ENCODE measurements at regions not wholly inside any gene's neighbourhood (a gene's known extent, or its start where the extent isn't known, plus 50 kb on each side); places are given as distances from the start of the nearest gene placed in this dataset.
"Not testable (repeated sequence)": the region's sequence is repeated elsewhere in the genome, so short reads cannot be mapped to it uniquely, and the experiment has no call there.

GRCh38 chr2:180787330-180787729 is 193.1 kb upstream of the UBE2E3 start:
- Mint-ChIP-seq H3K9me3 (no peaks in the 10 kb centered on the region), H3K36me3 (ENCODE audit: low read depth) (no peaks in the 10 kb centered on the region), H3K27me3 (peaks cover 16% of the 10 kb centered on the region), H3K4me1 (no peaks in the 10 kb centered on the region), H3K27ac (no peak overlapping the region), H3K4me3 (no peak overlapping the region)
- ATAC-seq (replicated peaks) = no peak

GRCh38 chr2:180781276-180781675 is 199.1 kb upstream of the UBE2E3 start:
- peaks cover 3% of the 10 kb centered on the region for H3K27me3 Mint-ChIP-seq
- H3K36me3 Mint-ChIP-seq (ENCODE audit: low read depth) = no peaks in the 10 kb centered on the region
- no peaks in the 10 kb centered on the region for H3K9me3 Mint-ChIP-seq
- no peak overlapping the region for H3K4me3 Mint-ChIP-seq
- H3K4me1 Mint-ChIP-seq = no peaks in the 10 kb centered on the region
- ATAC-seq (replicated peaks) = no peak
- H3K27ac Mint-ChIP-seq = no peak overlapping the region

- Mint-ChIP-seq H3K27me3 (peaks cover 6% of the 10 kb centered on the region), H3K27ac (no peak overlapping the region), H3K4me1 (no peaks in the 10 kb centered on the region), H3K4me3 (no peak overlapping the region), H3K9me3 (no peaks in the 10 kb centered on the region), H3K36me3 (ENCODE audit: low read depth) (no peaks in the 10 kb centered on the region)
- ATAC-seq (replicated peaks) = no peak
Measured at GRCh38 chr2:180778291-180778690, 202.1 kb upstream of the UBE2E3 start.

GRCh38 chr2:180776921-180777320 is 203.5 kb upstream of the UBE2E3 start:
- Mint-ChIP-seq H3K27me3 (peaks cover 6% of the 10 kb centered on the region), H3K4me1 (no peaks in the 10 kb centered on the region), H3K4me3 (no peak overlapping the region)

GRCh38 chr2:180775711-180776110 is 204.7 kb upstream of the UBE2E3 start:
- ATAC-seq (replicated peaks) = no peak
- no peaks in the 10 kb centered on the region for H3K4me1 Mint-ChIP-seq
- H3K36me3 Mint-ChIP-seq (ENCODE audit: low read depth) = no peaks in the 10 kb centered on the region
- H3K9me3 Mint-ChIP-seq = no peaks in the 10 kb centered on the region
- no peak overlapping the region for H3K4me3 Mint-ChIP-seq
- H3K27me3 Mint-ChIP-seq = peaks cover 6% of the 10 kb centered on the region
- H3K27ac Mint-ChIP-seq = no peak overlapping the region

More at GRCh38 chr2:180776921-180777320, 203.5 kb upstream of the UBE2E3 start:
- no peak for ATAC-seq (replicated peaks)
- Mint-ChIP-seq H3K9me3 (no peaks in the 10 kb centered on the region), H3K27ac (no peak overlapping the region), H3K36me3 (ENCODE audit: low read depth) (no peaks in the 10 kb centered on the region)

GRCh38 chr2:180765316-180765715 is 215.1 kb upstream of the UBE2E3 start:
- H3K36me3 Mint-ChIP-seq (ENCODE audit: low read depth); H3K9me3 Mint-ChIP-seq; H3K4me3 Mint-ChIP-seq; H3K27me3 Mint-ChIP-seq; ATAC-seq (replicated peaks); H3K4me1 Mint-ChIP-seq; H3K27ac Mint-ChIP-seq: not testable (repeated sequence)

- Mint-ChIP-seq H3K27ac (no peak overlapping the region), H3K27me3 (peaks cover 10% of the 10 kb centered on the region), H3K36me3 (ENCODE audit: low read depth) (no peaks in the 10 kb centered on the region), H3K4me3 (no peak overlapping the region), H3K9me3 (no peaks in the 10 kb centered on the region), H3K4me1 (no peaks in the 10 kb centered on the region)
- ATAC-seq (replicated peaks) = no peak
Measured at GRCh38 chr2:180763263-180763989, 217.0 kb upstream of the UBE2E3 start.

GRCh38 chr2:180761224-180761623 is 219.2 kb upstream of the UBE2E3 start:
- Mint-ChIP-seq H3K9me3 (no peaks in the 10 kb centered on the region), H3K4me3 (no peak overlapping the region), H3K36me3 (ENCODE audit: low read depth) (no peaks in the 10 kb centered on the region), H3K27me3 (peaks cover 10% of the 10 kb centered on the region), H3K4me1 (no peaks in the 10 kb centered on the region), H3K27ac (no peak overlapping the region)
- no peak for ATAC-seq (replicated peaks)

GRCh38 chr2:180759631-180760030 is 220.8 kb upstream of the UBE2E3 start:
- no peak for ATAC-seq (replicated peaks)
- Mint-ChIP-seq H3K36me3 (ENCODE audit: low read depth) (no peaks in the 10 kb centered on the region), H3K9me3 (no peaks in the 10 kb centered on the region), H3K27me3 (peaks cover 10% of the 10 kb centered on the region), H3K4me3 (no peak overlapping the region), H3K27ac (no peak overlapping the region), H3K4me1 (no peaks in the 10 kb centered on the region)

GRCh38 chr2:180753809-180754761 is 226.3 kb upstream of the UBE2E3 start:
- Mint-ChIP-seq H3K4me3 (no peak overlapping the region), H3K4me1 (no peaks in the 10 kb centered on the region), H3K27me3 (peaks cover 4% of the 10 kb centered on the region), H3K9me3 (peaks cover 3% of the 10 kb centered on the region), H3K36me3 (ENCODE audit: low read depth) (no peaks in the 10 kb centered on the region), H3K27ac (no peak overlapping the region)
- ATAC-seq (replicated peaks) = no peak

GRCh38 chr2:180751306-180751920 is 229.0 kb upstream of the UBE2E3 start:
- Mint-ChIP-seq H3K4me1 (no peaks in the 10 kb centered on the region), H3K36me3 (ENCODE audit: low read depth) (no peaks in the 10 kb centered on the region), H3K27me3 (peaks cover 4% of the 10 kb centered on the region), H3K9me3 (peaks cover 3% of the 10 kb centered on the region), H3K4me3 (no peak overlapping the region), H3K27ac (no peak overlapping the region)
- no peak for ATAC-seq (replicated peaks)

GRCh38 chr2:180747728-180748127 is 232.7 kb upstream of the UBE2E3 start:
- H3K27me3 Mint-ChIP-seq = peaks cover 4% of the 10 kb centered on the region
- H3K9me3 Mint-ChIP-seq = peaks cover 3% of the 10 kb centered on the region
- no peak overlapping the region for H3K4me3 Mint-ChIP-seq
- no peaks in the 10 kb centered on the region for H3K4me1 Mint-ChIP-seq
- H3K36me3 Mint-ChIP-seq (ENCODE audit: low read depth) = no peaks in the 10 kb centered on the region
- no peak for ATAC-seq (replicated peaks)
- no peak overlapping the region for H3K27ac Mint-ChIP-seq

- Mint-ChIP-seq H3K36me3 (ENCODE audit: low read depth) (no peaks in the 10 kb centered on the region), H3K4me3 (no peak overlapping the region), H3K27ac (no peak overlapping the region), H3K9me3 (no peaks in the 10 kb centered on the region), H3K4me1 (no peaks in the 10 kb centered on the region), H3K27me3 (peaks cover 7% of the 10 kb centered on the region)
- ATAC-seq (replicated peaks) = no peak
Measured at GRCh38 chr2:180743401-180743800, 237.0 kb upstream of the UBE2E3 start.

GRCh38 chr2:180742801-180743200 is 237.6 kb upstream of the UBE2E3 start:
- H3K36me3 Mint-ChIP-seq (ENCODE audit: low read depth) = no peaks in the 10 kb centered on the region
- no peaks in the 10 kb centered on the region for H3K4me1 Mint-ChIP-seq
- no peak overlapping the region for H3K27ac Mint-ChIP-seq
- H3K27me3 Mint-ChIP-seq = peaks cover 7% of the 10 kb centered on the region
- H3K4me3 Mint-ChIP-seq = no peak overlapping the region
- ATAC-seq (replicated peaks) = no peak
- no peaks in the 10 kb centered on the region for H3K9me3 Mint-ChIP-seq
